CD4-positive, alpha-beta T cell treated with Interleukin-2 at 100 ng/mL for 4 hours (primary cell): ENCODE measurements at regions not wholly inside any gene's neighbourhood (a gene's known extent, or its start where the extent isn't known, plus 50 kb on each side); places are given as distances from the start of the nearest gene placed in this dataset.

ENCODE experiments used
- DNase-seq: peaks from one replicate; pipeline ENCODE4 v3.0.0-alpha.2; 2020; ENCODE audit warnings: low spot score

GRCh38 chr15:95252404-95252803, 1021.0 kb downstream of the MCTP2 start:
- DNase-seq, result no peak

- DNase-seq, result no peak
These were observed 1022.9 kb downstream of the MCTP2 start for GRCh38 chr15:95254263-95254662.

- peak; percentile 44 for DNase-seq
These were observed 1028.2 kb downstream of the MCTP2 start for GRCh38 chr15:95259513-95259912.

GRCh38 chr15:95259965-95260364, 1028.6 kb downstream of the MCTP2 start:
- no peak for DNase-seq

- DNase-seq, result no peak
These were observed 1029.5 kb downstream of the MCTP2 start for GRCh38 chr15:95260856-95261255.

GRCh38 chr15:95261546-95261945, 1030.2 kb downstream of the MCTP2 start:
- no peak for DNase-seq

- DNase-seq, result no peak
These were observed 1030.6 kb downstream of the MCTP2 start for GRCh38 chr15:95261968-95262367.

GRCh38 chr15:95262866-95263564, 1031.7 kb downstream of the MCTP2 start:
- DNase-seq, result no peak

GRCh38 chr15:95263751-95264150, 1032.4 kb downstream of the MCTP2 start:
- DNase-seq, result no peak

GRCh38 chr15:95265419-95265997, 1034.1 kb downstream of the MCTP2 start:
- DNase-seq, result no peak

GRCh38 chr15:95266451-95267061, 1035.2 kb downstream of the MCTP2 start:
- DNase-seq, result no peak

GRCh38 chr15:95267481-95267880, 1036.1 kb downstream of the MCTP2 start:
- no peak for DNase-seq

- DNase-seq, result no peak
These were observed 1038.2 kb downstream of the MCTP2 start for GRCh38 chr15:95269242-95270183.

GRCh38 chr15:95274101-95274500, 1042.7 kb downstream of the MCTP2 start:
- DNase-seq, result no peak

- no peak for DNase-seq
These were observed 1045.9 kb downstream of the MCTP2 start for GRCh38 chr15:95277266-95277665.

- no peak for DNase-seq
These were observed 1047.3 kb downstream of the MCTP2 start for GRCh38 chr15:95278532-95279245.

GRCh38 chr15:95279277-95280019, 1048.1 kb downstream of the MCTP2 start:
- DNase-seq, result no peak

GRCh38 chr15:95280711-95281110, 1049.3 kb downstream of the MCTP2 start:
- no peak for DNase-seq

GRCh38 chr15:95281470-95281869, 1049.0 kb upstream of the NR2F2 start:
- DNase-seq, result no peak

GRCh38 chr15:95284492-95284891, 1046.0 kb upstream of the NR2F2 start:
- DNase-seq, result no peak

GRCh38 chr15:95284933-95285421, 1045.5 kb upstream of the NR2F2 start:
- DNase-seq, result no peak
